Uterus (tissue), 3 donors: ENCODE measurements at regions not wholly inside any gene's neighbourhood (a gene's known extent, or its start where the extent isn't known, plus 50 kb on each side); places are given as distances from the start of the nearest gene placed in this dataset.

Experiments used
- DNase-seq, 2 donors: peaks; one replicate each; pipeline ENCODE4 v3.0.0-alpha.2; 2019 to 2020
- H3K27ac ChIP-seq, 2 donors: fragments of 200-600 bp; sonication (generic); 1 replicate in 1 of 2; 2 replicates in 1 of 2; pipeline ENCODE4 v1.5.1; 2016 to 2018
- H3K27me3 ChIP-seq, 2 donors: fragments of 200-600 bp; sonication (generic); one replicate each; pipeline ENCODE4 v1.5.1; 2018 to 2019; ENCODE audit warnings: control low read depth in 1 of 2
- H3K36me3 ChIP-seq, 2 donors: fragments of 200-600 bp; sonication (generic); one replicate each; pipeline ENCODE4 v1.5.1; 2019; ENCODE audit warnings: control low read depth in 1 of 2
- H3K4me1 ChIP-seq, 2 donors: fragments of 200-600 bp; sonication (generic); one replicate each; pipeline ENCODE4 v1.5.1; 2018 to 2019; ENCODE audit warnings: control low read depth in 1 of 2
- H3K4me3 ChIP-seq, 2 donors: fragments of 200-600 bp; sonication (generic); 1 replicate in 1 of 2; 2 replicates in 1 of 2; pipeline ENCODE4 v1.5.1; 2018 to 2019; ENCODE audit warnings: mild to moderate bottlenecking in 1 of 2
- H3K9me3 ChIP-seq, 2 donors: fragments of 200-600 bp; sonication (generic); one replicate each; pipeline ENCODE4 v1.5.1; 2019; ENCODE audit warnings: control low read depth in 1 of 2
- POLR2A ChIP-seq, 2 donors: fragments of 450-650 bp; IDR thresholded peaks; one replicate each; pipeline ENCODE4 v1.6.1; 2016; ENCODE audit warnings: antibody characterized with exemption in 2 of 2, mild to moderate bottlenecking in 1 of 2, moderate library complexity in 1 of 2
- intact Hi-C: fragments of 100-400 bp; cut with DNase I; formaldehyde crosslinking; loops from one replicate; pipeline ENCODE4 v1.15.1; 2023; ENCODE audit warnings: low total_unique reads
- TF ChIP-seq, protein P1 (sequence below), 4 experiments: fragments of 200-600 bp in 2 of 4; fragments of 450-650 bp in 2 of 4; sonication (generic) in 2 of 4; IDR thresholded peaks; one replicate each; pipeline ENCODE4 v1.5.1; 2016 to 2019; ENCODE audit warnings: antibody characterized with exemption in 4 of 4, mild to moderate bottlenecking in 2 of 4, moderate library complexity in 1 of 4
- donor health status: DM: yes; HTN: yes; CAD: no.

DNA sequence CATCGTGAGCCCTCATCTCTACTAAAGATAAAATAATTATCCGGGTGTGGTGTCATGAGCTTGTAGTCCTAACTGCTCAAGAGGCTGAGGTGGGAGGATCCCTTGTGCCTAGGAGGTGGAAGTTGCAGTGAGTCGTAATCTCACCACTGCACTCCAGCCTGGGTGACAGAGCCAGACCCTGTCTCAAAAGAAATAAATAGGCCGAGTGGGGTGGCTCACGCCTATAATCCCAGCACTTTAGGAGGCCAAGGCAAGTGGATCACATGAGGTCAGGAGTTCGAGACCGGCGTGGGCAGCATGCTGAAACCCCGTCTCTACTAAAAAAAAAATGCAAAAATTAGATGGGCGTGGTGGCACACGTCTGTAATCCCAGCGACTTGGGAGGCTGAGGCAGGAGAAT, 70.9 kb downstream of the RESF1 start:
- TF ChIP-seq, protein P1, sequence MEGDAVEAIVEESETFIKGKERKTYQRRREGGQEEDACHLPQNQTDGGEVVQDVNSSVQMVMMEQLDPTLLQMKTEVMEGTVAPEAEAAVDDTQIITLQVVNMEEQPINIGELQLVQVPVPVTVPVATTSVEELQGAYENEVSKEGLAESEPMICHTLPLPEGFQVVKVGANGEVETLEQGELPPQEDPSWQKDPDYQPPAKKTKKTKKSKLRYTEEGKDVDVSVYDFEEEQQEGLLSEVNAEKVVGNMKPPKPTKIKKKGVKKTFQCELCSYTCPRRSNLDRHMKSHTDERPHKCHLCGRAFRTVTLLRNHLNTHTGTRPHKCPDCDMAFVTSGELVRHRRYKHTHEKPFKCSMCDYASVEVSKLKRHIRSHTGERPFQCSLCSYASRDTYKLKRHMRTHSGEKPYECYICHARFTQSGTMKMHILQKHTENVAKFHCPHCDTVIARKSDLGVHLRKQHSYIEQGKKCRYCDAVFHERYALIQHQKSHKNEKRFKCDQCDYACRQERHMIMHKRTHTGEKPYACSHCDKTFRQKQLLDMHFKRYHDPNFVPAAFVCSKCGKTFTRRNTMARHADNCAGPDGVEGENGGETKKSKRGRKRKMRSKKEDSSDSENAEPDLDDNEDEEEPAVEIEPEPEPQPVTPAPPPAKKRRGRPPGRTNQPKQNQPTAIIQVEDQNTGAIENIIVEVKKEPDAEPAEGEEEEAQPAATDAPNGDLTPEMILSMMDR (IDR thresholded peaks at IDR 0.05), result no peak
- TF ChIP-seq POLR2A (IDR thresholded peaks at IDR 0.05), result no peak
- Histone ChIP-seq H3K9me3 (no peaks in the 10 kb centered on the region), H3K27ac (no peak overlapping the region), H3K36me3 (no peaks in the 10 kb centered on the region), H3K4me3 (no peak overlapping the region), H3K4me1 (no peaks in the 10 kb centered on the region), H3K27me3 (no peaks in the 10 kb centered on the region)
- intact Hi-C loops, result no loop called here
- no peak for DNase-seq

DNA sequence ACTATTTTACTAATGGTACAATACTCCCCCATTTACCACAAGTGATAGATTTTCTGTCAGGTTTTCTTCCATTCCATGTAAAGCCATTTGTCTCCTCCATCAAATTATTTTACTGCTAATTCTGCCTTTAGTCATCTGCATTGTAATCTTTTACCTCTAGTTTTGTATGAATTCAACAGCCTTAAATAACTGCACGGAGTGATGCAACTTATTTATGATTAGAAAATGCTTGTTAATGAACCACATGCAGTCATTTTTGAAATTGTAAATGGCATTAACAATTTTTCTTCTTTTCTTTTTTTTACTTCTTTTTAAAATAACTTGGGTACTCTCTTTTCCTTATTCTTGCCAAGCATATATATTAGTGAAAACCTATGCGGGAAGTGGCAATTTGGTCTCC, 71.5 kb downstream of the RESF1 start:
- Histone ChIP-seq H3K4me1 (no peaks in the 10 kb centered on the region), H3K9me3 (no peaks in the 10 kb centered on the region), H3K27ac (no peak overlapping the region), H3K4me3 (no peak overlapping the region), H3K36me3 (no peaks in the 10 kb centered on the region), H3K27me3 (no peaks in the 10 kb centered on the region)
- TF ChIP-seq, protein P1 (IDR thresholded peaks at IDR 0.05), result no peak
- no peak for TF ChIP-seq POLR2A (IDR thresholded peaks at IDR 0.05)
- no peak for DNase-seq
- intact Hi-C loops, result no loop called here

DNA sequence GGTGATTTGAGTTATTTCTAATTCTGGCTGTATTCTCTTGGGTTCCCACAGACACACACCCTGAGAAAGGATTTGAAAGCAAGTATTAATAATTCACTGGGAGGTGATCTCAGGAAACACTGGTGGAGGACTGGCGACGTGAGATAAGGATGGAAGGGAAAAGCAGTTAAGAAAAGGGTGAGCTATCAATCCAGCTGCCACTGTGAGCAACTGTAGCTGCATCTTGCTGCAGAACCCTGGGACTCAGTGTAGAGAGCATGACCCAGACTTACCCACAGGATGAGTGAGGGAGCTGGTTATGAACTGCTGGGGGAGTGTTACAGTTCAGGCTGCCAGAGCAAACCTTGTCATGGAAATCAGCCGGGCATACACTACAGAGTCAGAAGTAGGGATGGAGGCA, 71.9 kb downstream of the RESF1 start:
- H3K9me3 ChIP-seq, result no peaks in the 10 kb centered on the region
- no peak overlapping the region for H3K27ac ChIP-seq
- TF ChIP-seq, protein P1 (IDR thresholded peaks at IDR 0.05), result no peak
- no peak for TF ChIP-seq POLR2A (IDR thresholded peaks at IDR 0.05)
- no peak overlapping the region for H3K4me3 ChIP-seq
- H3K4me1 ChIP-seq, result no peaks in the 10 kb centered on the region
- intact Hi-C loops, result no loop called here
- H3K27me3 ChIP-seq, result no peaks in the 10 kb centered on the region
- DNase-seq, result no peak
- H3K36me3 ChIP-seq, result no peaks in the 10 kb centered on the region

DNA sequence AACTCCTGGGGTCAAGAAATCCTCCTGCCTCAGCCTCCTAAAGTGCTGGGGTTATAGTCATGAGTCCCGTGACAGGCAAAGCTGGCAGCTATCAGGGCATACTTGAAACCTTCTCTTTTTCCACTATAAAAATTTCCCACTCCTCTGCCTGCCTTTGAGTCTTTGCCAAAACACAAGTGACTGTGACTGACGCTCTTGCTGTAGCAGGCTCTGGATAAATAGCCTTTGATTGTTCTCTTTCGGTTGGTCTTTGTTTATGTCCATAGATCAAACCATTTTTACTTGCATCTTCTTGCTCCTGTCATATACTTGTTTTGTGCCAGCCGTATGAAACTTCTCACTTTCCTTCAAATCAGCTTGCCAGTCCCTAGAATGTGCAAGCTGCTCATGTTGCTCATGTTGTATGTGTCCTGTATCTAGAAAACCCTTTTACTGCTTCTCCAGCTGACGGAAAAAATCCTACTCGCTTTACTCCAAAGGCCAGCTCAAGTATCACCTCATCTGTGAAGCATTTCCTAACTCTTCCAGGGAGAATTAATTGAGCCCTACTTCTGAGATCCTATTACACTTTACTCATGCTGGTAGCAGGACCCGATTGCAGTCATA, 73.1 kb downstream of the RESF1 start:
- intact Hi-C loops, result no loop called here
- Histone ChIP-seq H3K9me3 (no peaks in the 10 kb centered on the region), H3K27ac (peak overlapping the region in 1 of 2 donors; percentile 20), H3K4me1 (no peaks in the 10 kb centered on the region), H3K4me3 (no peak overlapping the region), H3K36me3 (no peaks in the 10 kb centered on the region), H3K27me3 (no peaks in the 10 kb centered on the region)
- TF ChIP-seq, protein P1 (IDR thresholded peaks at IDR 0.05), result no peak
- no peak for TF ChIP-seq POLR2A (IDR thresholded peaks at IDR 0.05)
- no peak for DNase-seq

DNA sequence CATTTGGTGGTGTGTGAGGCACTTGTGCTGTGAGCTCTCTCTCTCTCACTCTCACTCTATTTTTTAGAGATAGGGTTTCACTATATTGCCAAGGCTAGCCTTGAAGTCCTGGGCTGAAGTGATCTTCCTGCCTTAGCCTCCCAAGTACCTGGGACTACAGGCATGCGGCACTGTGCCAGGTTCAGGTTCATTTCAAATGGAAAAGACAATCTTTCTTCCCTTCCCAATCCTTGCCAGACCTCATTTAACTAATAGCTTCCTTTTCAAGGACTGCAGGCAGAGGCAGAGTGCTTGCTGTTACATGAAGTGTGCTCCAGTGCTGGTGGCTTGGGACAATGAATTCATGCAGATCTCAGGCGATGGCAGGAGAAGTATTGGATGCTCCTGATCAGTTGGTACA, 73.2 kb upstream of the BICD1 start:
- peak overlapping the region in 1 of 2 donors; percentile 47 for H3K27ac ChIP-seq
- no peak for TF ChIP-seq POLR2A (IDR thresholded peaks at IDR 0.05)
- TF ChIP-seq, protein P1 (IDR thresholded peaks at IDR 0.05), result no peak
- DNase-seq, result no peak
- H3K9me3 ChIP-seq, result no peaks in the 10 kb centered on the region
- no peak overlapping the region for H3K4me3 ChIP-seq
- H3K27me3 ChIP-seq, result no peaks in the 10 kb centered on the region
- intact Hi-C loops, result no loop called here
- no peaks in the 10 kb centered on the region for H3K36me3 ChIP-seq
- no peaks in the 10 kb centered on the region for H3K4me1 ChIP-seq
